ENCODE measurements at regions not wholly inside any gene's neighbourhood (a gene's known extent, or its start where the extent isn't known, plus 50 kb on each side); places are given as distances from the start of the nearest gene placed in this dataset.

GRCh38 chr4:186848437-186848836 lies 124.8 kb upstream of the FAT1 start:
- Histone ChIP-seq H3K4me3 (ENCODE audit: low read length in 2 of 2) (no peak overlapping the region), H3K36me3 (ENCODE audit: control insufficient read depth in 2 of 2, insufficient read depth in 2 of 2, low read length in 2 of 2) (no peaks in the 10 kb centered on the region), H3K4me1 (ENCODE audit: control insufficient read depth, insufficient read depth, low read length) (peaks cover 5% of the 10 kb centered on the region)

GRCh38 chr4:186851291-186852072 lies 127.8 kb upstream of the FAT1 start:
- Histone ChIP-seq H3K9me3 (ENCODE audit: control insufficient read depth in 2 of 2, low read length in 2 of 2) (peaks cover 3 to 4% of the 10 kb centered on the region in 2 donors), H3K9ac (ENCODE audit: low read length in 2 of 2) (no peak overlapping the region), H3K36me3 (ENCODE audit: control insufficient read depth in 2 of 2, insufficient read depth in 2 of 2, low read length in 2 of 2) (no peaks in the 10 kb centered on the region), H3K27me3 (ENCODE audit: control insufficient read depth in 1 of 2, insufficient read depth in 2 of 2, low read length in 2 of 2) (no peaks in the 10 kb centered on the region), H3K4me1 (ENCODE audit: control insufficient read depth, insufficient read depth, low read length) (no peaks in the 10 kb centered on the region), H3K27ac (ENCODE audit: low read length) (no peak overlapping the region), H3K4me3 (ENCODE audit: low read length in 2 of 2) (no peak overlapping the region)

More at GRCh38 chr4:186848437-186848836, 124.8 kb upstream of the FAT1 start:
- Histone ChIP-seq H3K27me3 (ENCODE audit: control insufficient read depth in 1 of 2, insufficient read depth in 2 of 2, low read length in 2 of 2) (no peaks in the 10 kb centered on the region), H3K9ac (ENCODE audit: low read length in 2 of 2) (no peak overlapping the region), H3K9me3 (ENCODE audit: control insufficient read depth in 2 of 2, low read length in 2 of 2) (peaks cover 3 to 4% of the 10 kb centered on the region in 2 donors), H3K27ac (ENCODE audit: low read length) (no peak overlapping the region)

GRCh38 chr4:186852073-186852420 lies 128.4 kb upstream of the FAT1 start:
- Histone ChIP-seq H3K27me3 (ENCODE audit: control insufficient read depth in 1 of 2, insufficient read depth in 2 of 2, low read length in 2 of 2) (no peaks in the 10 kb centered on the region), H3K4me1 (ENCODE audit: control insufficient read depth, insufficient read depth, low read length) (no peaks in the 10 kb centered on the region), H3K9me3 (ENCODE audit: control insufficient read depth in 2 of 2, low read length in 2 of 2) (peaks cover 3 to 4% of the 10 kb centered on the region in 2 donors), H3K4me3 (ENCODE audit: low read length in 2 of 2) (no peak overlapping the region), H3K36me3 (ENCODE audit: control insufficient read depth in 2 of 2, insufficient read depth in 2 of 2, low read length in 2 of 2) (no peaks in the 10 kb centered on the region), H3K9ac (ENCODE audit: low read length in 2 of 2) (no peak overlapping the region), H3K27ac (ENCODE audit: low read length) (no peak overlapping the region)

- Histone ChIP-seq H3K9ac (ENCODE audit: low read length in 2 of 2) (no peak overlapping the region), H3K4me1 (ENCODE audit: control insufficient read depth, insufficient read depth, low read length) (no peaks in the 10 kb centered on the region), H3K36me3 (ENCODE audit: control insufficient read depth in 2 of 2, insufficient read depth in 2 of 2, low read length in 2 of 2) (no peaks in the 10 kb centered on the region), H3K9me3 (ENCODE audit: control insufficient read depth in 2 of 2, low read length in 2 of 2) (peaks cover 3 to 4% of the 10 kb centered on the region in 2 donors), H3K4me3 (ENCODE audit: low read length in 2 of 2) (no peak overlapping the region), H3K27ac (ENCODE audit: low read length) (no peak overlapping the region), H3K27me3 (ENCODE audit: control insufficient read depth in 1 of 2, insufficient read depth in 2 of 2, low read length in 2 of 2) (no peaks in the 10 kb centered on the region)
These were observed 129.3 kb upstream of the FAT1 start for GRCh38 chr4:186852964-186853391.

GRCh38 chr4:186854256-186854655 lies 130.6 kb upstream of the FAT1 start:
- H3K36me3 ChIP-seq (ENCODE audit: control insufficient read depth in 2 of 2, insufficient read depth in 2 of 2, low read length in 2 of 2), result no peaks in the 10 kb centered on the region
- no peaks in the 10 kb centered on the region for H3K4me1 ChIP-seq (ENCODE audit: control insufficient read depth, insufficient read depth, low read length)
- H3K27me3 ChIP-seq (ENCODE audit: control insufficient read depth in 1 of 2, insufficient read depth in 2 of 2, low read length in 2 of 2), result no peaks in the 10 kb centered on the region
- no peak overlapping the region for H3K4me3 ChIP-seq (ENCODE audit: low read length in 2 of 2)
- H3K9ac ChIP-seq (ENCODE audit: low read length in 2 of 2), result no peak overlapping the region
- peaks cover 3 to 4% of the 10 kb centered on the region in 2 donors for H3K9me3 ChIP-seq (ENCODE audit: control insufficient read depth in 2 of 2, low read length in 2 of 2)
- no peak overlapping the region for H3K27ac ChIP-seq (ENCODE audit: low read length)

- no peaks in the 10 kb centered on the region for H3K27me3 ChIP-seq (ENCODE audit: control insufficient read depth in 1 of 2, insufficient read depth in 2 of 2, low read length in 2 of 2)
- H3K27ac ChIP-seq (ENCODE audit: low read length), result no peak overlapping the region
- peaks cover 3 to 4% of the 10 kb centered on the region in 2 donors for H3K9me3 ChIP-seq (ENCODE audit: control insufficient read depth in 2 of 2, low read length in 2 of 2)
- H3K36me3 ChIP-seq (ENCODE audit: control insufficient read depth in 2 of 2, insufficient read depth in 2 of 2, low read length in 2 of 2), result no peaks in the 10 kb centered on the region
- no peak overlapping the region for H3K9ac ChIP-seq (ENCODE audit: low read length in 2 of 2)
- no peaks in the 10 kb centered on the region for H3K4me1 ChIP-seq (ENCODE audit: control insufficient read depth, insufficient read depth, low read length)
- H3K4me3 ChIP-seq (ENCODE audit: low read length in 2 of 2), result no peak overlapping the region
These were observed 131.5 kb upstream of the FAT1 start for GRCh38 chr4:186855111-186855510.

- H3K9ac ChIP-seq (ENCODE audit: low read length in 2 of 2), result no peak overlapping the region
- H3K27ac ChIP-seq (ENCODE audit: low read length), result no peak overlapping the region
- no peaks in the 10 kb centered on the region for H3K27me3 ChIP-seq (ENCODE audit: control insufficient read depth in 1 of 2, insufficient read depth in 2 of 2, low read length in 2 of 2)
- H3K4me1 ChIP-seq (ENCODE audit: control insufficient read depth, insufficient read depth, low read length), result no peaks in the 10 kb centered on the region
- no peaks in the 10 kb centered on the region for H3K36me3 ChIP-seq (ENCODE audit: control insufficient read depth in 2 of 2, insufficient read depth in 2 of 2, low read length in 2 of 2)
- no peak overlapping the region for H3K4me3 ChIP-seq (ENCODE audit: low read length in 2 of 2)
- no peaks in the 10 kb centered on the region for H3K9me3 ChIP-seq (ENCODE audit: control insufficient read depth in 2 of 2, low read length in 2 of 2)
These were observed 134.1 kb upstream of the FAT1 start for GRCh38 chr4:186857793-186858192.

GRCh38 chr4:186858355-186858754 lies 134.7 kb upstream of the FAT1 start:
- Histone ChIP-seq H3K27ac (ENCODE audit: low read length) (no peak overlapping the region), H3K9me3 (ENCODE audit: control insufficient read depth in 2 of 2, low read length in 2 of 2) (no peaks in the 10 kb centered on the region), H3K36me3 (ENCODE audit: control insufficient read depth in 2 of 2, insufficient read depth in 2 of 2, low read length in 2 of 2) (no peaks in the 10 kb centered on the region), H3K4me1 (ENCODE audit: control insufficient read depth, insufficient read depth, low read length) (no peaks in the 10 kb centered on the region), H3K27me3 (ENCODE audit: control insufficient read depth in 1 of 2, insufficient read depth in 2 of 2, low read length in 2 of 2) (no peaks in the 10 kb centered on the region), H3K9ac (ENCODE audit: low read length in 2 of 2) (no peak overlapping the region), H3K4me3 (ENCODE audit: low read length in 2 of 2) (no peak overlapping the region)

GRCh38 chr4:186859420-186859819 lies 135.8 kb upstream of the FAT1 start:
- H3K4me3 ChIP-seq (ENCODE audit: low read length in 2 of 2), result no peak overlapping the region
- no peaks in the 10 kb centered on the region for H3K27me3 ChIP-seq (ENCODE audit: control insufficient read depth in 1 of 2, insufficient read depth in 2 of 2, low read length in 2 of 2)
- H3K4me1 ChIP-seq (ENCODE audit: control insufficient read depth, insufficient read depth, low read length), result no peaks in the 10 kb centered on the region
- no peak overlapping the region for H3K27ac ChIP-seq (ENCODE audit: low read length)
- no peaks in the 10 kb centered on the region for H3K36me3 ChIP-seq (ENCODE audit: control insufficient read depth in 2 of 2, insufficient read depth in 2 of 2, low read length in 2 of 2)
- no peak overlapping the region for H3K9ac ChIP-seq (ENCODE audit: low read length in 2 of 2)
- no peaks in the 10 kb centered on the region for H3K9me3 ChIP-seq (ENCODE audit: control insufficient read depth in 2 of 2, low read length in 2 of 2)

- Histone ChIP-seq H3K36me3 (ENCODE audit: control insufficient read depth in 2 of 2, insufficient read depth in 2 of 2, low read length in 2 of 2) (no peaks in the 10 kb centered on the region), H3K9me3 (ENCODE audit: control insufficient read depth in 2 of 2, low read length in 2 of 2) (no peaks in the 10 kb centered on the region), H3K27me3 (ENCODE audit: control insufficient read depth in 1 of 2, insufficient read depth in 2 of 2, low read length in 2 of 2) (no peaks in the 10 kb centered on the region), H3K4me1 (ENCODE audit: control insufficient read depth, insufficient read depth, low read length) (no peaks in the 10 kb centered on the region), H3K9ac (ENCODE audit: low read length in 2 of 2) (no peak overlapping the region), H3K4me3 (ENCODE audit: low read length in 2 of 2) (no peak overlapping the region), H3K27ac (ENCODE audit: low read length) (no peak overlapping the region)
These were observed 137.7 kb upstream of the FAT1 start for GRCh38 chr4:186861317-186861716.

GRCh38 chr4:186871856-186872255 lies 148.2 kb upstream of the FAT1 start:
- no peak overlapping the region for H3K4me3 ChIP-seq (ENCODE audit: low read length in 2 of 2)
- no peak overlapping the region for H3K9ac ChIP-seq (ENCODE audit: low read length in 2 of 2)
- no peaks in the 10 kb centered on the region for H3K4me1 ChIP-seq (ENCODE audit: control insufficient read depth, insufficient read depth, low read length)
- no peaks in the 10 kb centered on the region for H3K36me3 ChIP-seq (ENCODE audit: control insufficient read depth in 2 of 2, insufficient read depth in 2 of 2, low read length in 2 of 2)
- peaks cover 0 to 4% of the 10 kb centered on the region in 2 donors for H3K9me3 ChIP-seq (ENCODE audit: control insufficient read depth in 2 of 2, low read length in 2 of 2)
- no peaks in the 10 kb centered on the region for H3K27me3 ChIP-seq (ENCODE audit: control insufficient read depth in 1 of 2, insufficient read depth in 2 of 2, low read length in 2 of 2)
- no peak overlapping the region for H3K27ac ChIP-seq (ENCODE audit: low read length)
